Aorta (tissue), 5 donors: ENCODE measurements at regions not wholly inside any gene's neighbourhood (a gene's known extent, or its start where the extent isn't known, plus 50 kb on each side); places are given as distances from the start of the nearest gene placed in this dataset.
"Not testable (repeated sequence)": the region's sequence is repeated elsewhere in the genome, so short reads cannot be mapped to it uniquely, and the experiment has no call there.

Experiments
- ATAC-seq: fragments of 200-7000 bp; cut with Tn5 transposase; one replicate; pipeline ENCODE4 v1.9.1; 2022; ENCODE audit warnings: moderate library complexity; ENCODE audit not compliant: low FRiP score
- DNase-seq, 2 donors: peaks; one replicate each; pipeline ENCODE4 v3.0.0-alpha.2; 2020
- H3K27ac ChIP-seq, 2 donors: one replicate each; pipeline ENCODE4 v1.5.1; 2013; ENCODE audit warnings: low read length in 2 of 2, mild to moderate bottlenecking in 2 of 2, moderate library complexity in 2 of 2, control low read depth in 1 of 2, inconsistent platforms in 1 of 2, low read depth in 1 of 2
- H3K27me3 ChIP-seq, 2 donors: one replicate each; pipeline ENCODE4 v1.6.1; 2013; ENCODE audit warnings: control low read depth in 1 of 2, low read length in 1 of 2, mild to moderate bottlenecking in 1 of 2, moderate library complexity in 1 of 2; ENCODE audit not compliant: insufficient read depth in 2 of 2, control insufficient read depth in 1 of 2
- H3K36me3 ChIP-seq, 2 donors: one replicate each; pipeline ENCODE4 v1.6.1; 2013; ENCODE audit warnings: control low read depth in 1 of 2, low read length in 1 of 2, mild to moderate bottlenecking in 1 of 2; ENCODE audit not compliant: insufficient read depth in 2 of 2, control insufficient read depth in 1 of 2
- H3K4me1 ChIP-seq, 2 donors: one replicate each; pipeline ENCODE4 v1.6.1; 2013; ENCODE audit warnings: low read length in 2 of 2, control low read depth in 1 of 2, mild to moderate bottlenecking in 1 of 2, moderate library complexity in 1 of 2; ENCODE audit not compliant: insufficient read depth in 2 of 2, control insufficient read depth in 1 of 2
- H3K4me3 ChIP-seq, 2 donors: one replicate each; pipeline ENCODE4 v1.5.1; 2013; ENCODE audit warnings: low read length in 2 of 2, control low read depth in 1 of 2, mild to moderate bottlenecking in 1 of 2
- H3K9me3 ChIP-seq: one replicate; pipeline ENCODE4 v1.6.1; 2013; ENCODE audit warnings: mild to moderate bottlenecking, low read length; ENCODE audit not compliant: control insufficient read depth
- WGBS, 2 donors: extraction: QIAGEN DNeasy Blood & Tissue Kit; methylation state at CpG; one replicate each; pipeline ENCODE4 v1.1.7; 2013; 5-methylcytosine and 5-hydroxymethylcytosine counted together
- intact Hi-C, 2 donors: fragments of 100-400 bp; cut with DNase I; formaldehyde crosslinking; loops; one replicate each; pipeline versions ENCODE4 v1.14.2 to v1.15.0; 2022
- donor health status: healthy with polysubstance abuse.
- donor health status: Bipolar disorder and iron deficiency.
- donor health status: DM: no; HTN: no; CAD: no.
- donor health status: DM: no; HTN: no; CAD: no.
- donor health status: DM: yes; HTN: yes; CAD: no.

DNA sequence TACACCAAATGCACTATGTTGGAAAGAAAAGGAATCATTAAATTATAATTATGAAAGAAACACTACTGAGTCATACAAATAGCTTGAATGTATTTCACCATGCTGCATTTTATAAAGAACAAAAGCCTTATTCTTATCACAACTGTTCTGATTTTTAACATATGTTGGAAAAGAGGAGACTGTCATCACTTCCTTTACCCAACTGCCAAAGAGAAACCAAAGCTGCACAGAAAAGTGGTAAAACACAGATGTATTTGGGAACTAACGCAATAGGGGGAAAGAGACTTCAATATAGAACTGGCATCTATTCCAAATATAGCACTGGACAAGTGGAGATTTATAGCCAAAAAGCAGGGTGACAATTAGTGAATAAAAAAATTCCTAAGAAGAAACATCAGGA is 181.0 kb downstream of the SPANXN3 start:
- H3K36me3 ChIP-seq, result no peaks in the 10 kb centered on the region
- H3K4me1 ChIP-seq, result no peaks in the 10 kb centered on the region
- WGBS, 2 donors, result 66 to 84% methylated on average over 1 of the region's 1 CpG
- ATAC-seq (no peak), DNase-seq (no peak)
- H3K27me3 ChIP-seq, result no peaks in the 10 kb centered on the region
- no peak overlapping the region for H3K27ac ChIP-seq
- no peaks in the 10 kb centered on the region for H3K9me3 ChIP-seq
- intact Hi-C loops, result no loop called here
- H3K4me3 ChIP-seq, result no peak overlapping the region

DNA sequence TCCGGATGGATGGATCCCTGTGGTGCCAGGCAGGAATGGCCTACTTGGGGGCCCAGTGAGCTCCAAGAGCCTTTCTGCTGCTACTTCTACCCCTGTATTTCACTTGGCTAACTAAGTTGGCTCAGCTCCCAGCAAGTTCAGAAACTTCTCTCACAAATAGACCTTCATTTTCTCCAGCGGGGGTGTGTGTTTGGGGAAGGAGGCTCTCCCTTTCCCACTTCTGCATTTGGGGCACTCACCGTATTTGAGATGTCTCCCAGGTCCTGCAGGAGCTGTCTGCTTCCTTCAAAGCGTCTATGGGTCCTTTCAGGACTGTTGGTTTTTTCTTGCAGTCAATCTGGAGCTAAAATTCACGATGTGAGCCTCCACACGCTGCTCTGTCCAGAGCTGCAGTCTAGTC is 197.7 kb downstream of the SPANXN3 start:
- 28 to 35% methylated on average over 6 of the region's 6 CpGs for WGBS, 2 donors
- ATAC-seq (no peak), DNase-seq (no peak)
- no peaks in the 10 kb centered on the region for H3K4me1 ChIP-seq
- intact Hi-C loops, result no loop called here
- H3K27ac ChIP-seq, result no peak overlapping the region
- H3K9me3 ChIP-seq, result no peaks in the 10 kb centered on the region
- no peaks in the 10 kb centered on the region for H3K27me3 ChIP-seq
- no peak overlapping the region for H3K4me3 ChIP-seq
- no peaks in the 10 kb centered on the region for H3K36me3 ChIP-seq

DNA sequence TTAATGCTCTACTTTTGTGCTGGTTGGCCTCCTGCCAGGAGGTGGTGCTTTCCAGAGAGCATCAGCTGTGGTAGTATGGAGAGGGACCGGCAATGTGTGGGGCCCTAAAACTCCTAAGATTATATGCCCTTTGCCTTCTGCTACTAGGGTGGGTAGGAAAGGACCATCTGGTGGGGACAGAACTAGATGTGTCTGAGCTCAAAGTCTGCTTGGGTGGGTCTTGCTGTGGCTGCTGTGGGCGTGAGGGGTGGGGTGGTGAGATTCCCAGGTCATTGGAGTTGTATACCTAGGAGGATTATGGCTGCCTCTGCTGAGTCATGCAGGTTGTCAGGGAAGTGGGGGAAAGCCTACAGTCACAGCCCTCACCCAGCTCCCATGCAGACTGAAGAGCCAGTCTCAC is 198.4 kb downstream of the SPANXN3 start:
- H3K4me3 ChIP-seq, H3K27ac ChIP-seq, intact Hi-C loops, H3K9me3 ChIP-seq, H3K27me3 ChIP-seq, ATAC-seq, DNase-seq, H3K4me1 ChIP-seq, H3K36me3 ChIP-seq: not testable (repeated sequence)
- WGBS, 2 donors, result 85 to 97% methylated on average over 2 of the region's 2 CpGs

DNA sequence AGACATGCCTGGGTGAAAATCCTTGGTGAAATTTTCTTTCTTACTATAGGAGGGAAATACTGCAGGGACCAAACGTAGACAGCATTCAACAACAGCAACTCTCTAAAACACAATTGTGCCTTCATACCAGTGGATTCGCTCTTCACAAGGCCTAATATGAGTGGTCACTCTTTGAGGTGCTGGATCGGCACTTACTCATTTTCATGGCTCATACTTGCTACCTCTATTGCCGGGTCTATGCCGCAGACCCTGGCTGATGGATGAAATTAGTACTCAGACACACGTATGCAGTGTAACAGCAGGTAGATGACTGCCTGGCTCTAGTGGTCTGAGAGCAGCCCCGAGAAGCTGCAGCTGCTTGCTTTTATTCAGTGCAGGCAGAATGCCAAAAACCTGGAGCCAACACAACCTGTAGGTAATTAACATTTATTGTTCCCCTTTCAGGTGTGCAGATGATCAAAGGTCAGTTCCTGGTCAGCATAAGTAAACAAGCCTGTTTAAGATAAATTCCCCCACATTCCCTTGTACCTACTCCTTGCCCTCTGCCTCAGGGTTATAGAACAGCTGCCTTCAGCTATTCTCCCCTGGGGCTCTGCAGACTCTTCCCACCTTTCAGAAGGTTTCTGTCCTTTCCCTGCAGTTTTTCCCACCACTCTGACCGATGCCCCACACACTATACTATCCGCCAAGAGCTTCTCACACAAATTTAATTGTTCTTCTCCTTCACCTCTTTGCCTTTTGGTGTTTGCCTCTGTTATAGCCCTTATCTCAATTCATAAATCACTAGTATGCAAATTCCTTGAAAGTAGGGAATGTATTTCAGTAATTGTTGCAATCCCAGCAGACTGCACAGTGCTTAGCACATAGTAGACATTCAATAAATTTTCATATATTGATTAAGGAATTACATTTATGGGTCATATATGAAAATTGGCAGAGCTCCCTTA is 210.0 kb downstream of the SPANXN3 start:
- H3K4me1 ChIP-seq, result no peaks in the 10 kb centered on the region
- no peak overlapping the region for H3K27ac ChIP-seq
- no peak overlapping the region for H3K4me3 ChIP-seq
- no peaks in the 10 kb centered on the region for H3K9me3 ChIP-seq
- no peaks in the 10 kb centered on the region for H3K27me3 ChIP-seq
- no peaks in the 10 kb centered on the region for H3K36me3 ChIP-seq
- WGBS, 2 donors, result 78 to 90% methylated on average over 9 of the region's 9 CpGs
- DNase-seq (no peak), ATAC-seq (no peak)
- intact Hi-C loops, result no loop called here

DNA sequence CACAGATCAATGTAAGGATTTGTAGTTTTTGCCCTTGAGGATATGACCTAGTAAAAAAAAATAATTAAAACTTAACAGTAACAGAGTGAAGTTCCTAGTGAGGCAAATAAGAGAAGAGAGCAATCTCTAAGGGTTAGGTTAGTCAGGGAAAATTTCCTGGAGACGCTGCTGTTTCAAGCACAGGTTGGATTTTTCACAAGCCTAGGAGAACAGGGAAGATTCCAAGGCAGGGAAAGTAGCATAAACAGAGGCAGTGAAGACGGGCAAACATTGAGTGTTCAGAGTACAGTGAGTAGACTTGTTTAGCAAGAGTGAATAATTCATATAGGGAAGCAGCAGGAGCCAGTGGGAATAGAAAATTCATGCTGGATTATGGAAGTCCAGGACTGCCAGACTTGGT is 212.8 kb downstream of the SPANXN3 start:
- H3K4me3 ChIP-seq, result no peak overlapping the region
- ATAC-seq (no peak), DNase-seq (no peak)
- 60 to 92% methylated on average over 2 of the region's 2 CpGs for WGBS, 2 donors
- H3K36me3 ChIP-seq, result no peaks in the 10 kb centered on the region
- intact Hi-C loops, result no loop called here
- no peaks in the 10 kb centered on the region for H3K27me3 ChIP-seq
- no peak overlapping the region for H3K27ac ChIP-seq
- H3K9me3 ChIP-seq, result no peaks in the 10 kb centered on the region
- no peaks in the 10 kb centered on the region for H3K4me1 ChIP-seq

DNA sequence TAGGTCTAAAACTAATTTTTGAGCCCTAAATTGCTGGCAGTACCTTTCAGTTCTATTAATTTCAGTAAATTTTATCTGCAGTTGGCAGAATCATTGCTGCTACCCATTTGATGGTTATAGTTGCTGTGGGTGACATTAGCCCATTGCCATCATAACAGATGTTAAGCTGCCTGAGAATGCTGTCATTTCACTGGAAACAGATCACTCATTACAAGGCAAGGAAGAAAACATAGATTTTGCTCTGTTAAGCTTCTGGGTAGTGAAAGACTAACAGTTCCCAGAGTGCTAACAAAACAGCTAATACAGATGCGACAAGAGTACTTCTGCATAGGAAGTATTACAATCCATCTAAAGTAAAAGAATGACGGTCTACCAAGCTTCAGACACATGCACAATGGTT is 213.2 kb downstream of the SPANXN3 start:
- Histone ChIP-seq H3K4me3 (no peak overlapping the region), H3K27ac (no peak overlapping the region), H3K9me3 (no peaks in the 10 kb centered on the region), H3K4me1 (no peaks in the 10 kb centered on the region), H3K36me3 (no peaks in the 10 kb centered on the region), H3K27me3 (no peaks in the 10 kb centered on the region)
- 69 to 87% methylated on average over 2 of the region's 2 CpGs for WGBS, 2 donors
- DNase-seq (no peak), ATAC-seq (no peak)
- intact Hi-C loops, result no loop called here

DNA sequence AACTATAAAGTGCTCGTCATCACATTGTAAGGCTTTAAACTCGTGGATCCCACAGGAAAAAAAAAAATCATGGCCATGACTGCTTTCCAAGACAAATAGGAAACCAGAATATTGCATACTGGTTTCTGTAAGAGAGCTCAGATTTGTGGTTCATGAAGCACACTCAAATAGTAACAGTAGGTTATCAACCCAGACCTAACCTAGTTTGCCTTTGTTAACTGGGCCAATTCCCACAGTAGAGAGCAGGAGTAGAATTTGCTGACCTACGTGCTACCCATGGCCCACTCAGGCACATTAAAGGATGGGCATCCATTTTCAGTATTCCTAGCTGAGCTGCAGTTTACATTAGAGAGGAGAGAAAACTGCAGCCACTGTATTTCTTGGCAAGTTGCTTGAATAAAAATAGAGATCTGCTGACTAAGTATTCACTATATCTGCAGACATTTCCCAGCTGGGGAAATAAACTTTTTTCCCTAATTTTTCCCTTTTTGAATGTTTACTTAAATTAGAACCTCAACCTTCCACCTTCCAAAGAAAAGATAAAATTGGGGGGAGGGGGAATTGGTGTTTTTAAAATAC is 218.5 kb downstream of the SPANXN3 start:
- H3K9me3 ChIP-seq, result no peaks in the 10 kb centered on the region
- H3K27ac ChIP-seq, result no peak overlapping the region
- no peaks in the 10 kb centered on the region for H3K27me3 ChIP-seq
- H3K4me1 ChIP-seq, result no peaks in the 10 kb centered on the region
- DNase-seq (no peak), ATAC-seq (peak; percentile 65)
- no peaks in the 10 kb centered on the region for H3K36me3 ChIP-seq
- intact Hi-C loops, result no loop called here
- H3K4me3 ChIP-seq, result no peak overlapping the region
- 2 to 6% methylated on average over 3 of the region's 3 CpGs for WGBS, 2 donors

DNA sequence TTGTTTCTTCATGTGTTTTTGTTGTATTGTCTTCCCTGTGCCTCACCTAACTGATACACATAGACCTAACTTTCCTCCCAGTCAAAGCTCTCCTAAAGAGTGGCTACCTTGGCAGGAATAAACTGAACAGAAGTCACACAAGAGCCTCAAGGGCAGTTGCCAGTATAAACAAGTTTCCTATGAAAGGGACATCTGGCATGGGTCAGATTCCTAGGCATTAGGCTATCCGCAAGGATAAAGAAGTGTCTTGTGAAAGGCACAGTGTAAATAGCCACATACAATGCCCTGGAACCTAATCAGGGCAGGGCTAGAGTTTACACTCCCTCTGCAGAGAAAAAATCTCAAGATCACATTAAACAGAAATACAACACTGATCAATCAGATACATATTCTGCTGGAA is 220.8 kb downstream of the SPANXN3 start:
- Histone ChIP-seq H3K36me3 (no peaks in the 10 kb centered on the region), H3K27ac (no peak overlapping the region), H3K27me3 (no peaks in the 10 kb centered on the region), H3K9me3 (no peaks in the 10 kb centered on the region), H3K4me3 (no peak overlapping the region), H3K4me1 (no peaks in the 10 kb centered on the region)
- no peak for ATAC-seq
- WGBS, 2 donors, result 76 to 90% methylated on average over 1 of the region's 1 CpG
- intact Hi-C loops, result no loop called here
- no peak for DNase-seq

DNA sequence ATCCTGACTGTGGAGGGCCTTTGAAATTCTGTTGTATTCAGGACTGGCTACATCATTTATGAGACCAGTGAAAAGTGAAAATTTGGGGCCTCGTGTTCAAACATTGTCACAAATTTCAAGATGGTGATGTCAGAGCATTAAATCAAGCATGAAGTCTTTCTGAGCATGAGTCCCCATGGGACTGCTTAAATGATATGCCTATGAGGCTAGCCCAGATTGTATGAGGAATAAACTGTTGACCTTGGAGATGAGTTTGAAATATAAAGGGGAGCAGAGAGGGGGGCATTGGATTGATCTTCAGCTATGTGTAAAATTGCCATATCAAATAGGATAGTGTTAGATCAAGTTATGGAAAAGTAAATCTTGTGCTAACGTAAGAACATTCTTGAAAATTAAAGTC is 230.0 kb downstream of the SPANXN3 start:
- ATAC-seq (no peak), DNase-seq (no peak)
- H3K4me3 ChIP-seq, result no peak overlapping the region
- no peaks in the 10 kb centered on the region for H3K9me3 ChIP-seq
- H3K27ac ChIP-seq, result no peak overlapping the region
- no peaks in the 10 kb centered on the region for H3K4me1 ChIP-seq
- intact Hi-C loops, result no loop called here
- 25 to 29% methylated on average over 2 of the region's 2 CpGs for WGBS, 2 donors
- no peaks in the 10 kb centered on the region for H3K27me3 ChIP-seq
- H3K36me3 ChIP-seq, result no peaks in the 10 kb centered on the region
